Hematopoietic multipotent progenitor cell treated with erythropoietin and hydrocortisone succinate and interleukin-3 and kit ligand, for 15 days (in vitro differentiated cells): ENCODE measurements at regions not wholly inside any gene's neighbourhood (a gene's known extent, or its start where the extent isn't known, plus 50 kb on each side); places are given as distances from the start of the nearest gene placed in this dataset.

Experiments used
- DNase-seq: peaks from one replicate; pipeline ENCODE4 v3.0.0-alpha.2; 2015; ENCODE audit warnings: low spot score

DNA sequence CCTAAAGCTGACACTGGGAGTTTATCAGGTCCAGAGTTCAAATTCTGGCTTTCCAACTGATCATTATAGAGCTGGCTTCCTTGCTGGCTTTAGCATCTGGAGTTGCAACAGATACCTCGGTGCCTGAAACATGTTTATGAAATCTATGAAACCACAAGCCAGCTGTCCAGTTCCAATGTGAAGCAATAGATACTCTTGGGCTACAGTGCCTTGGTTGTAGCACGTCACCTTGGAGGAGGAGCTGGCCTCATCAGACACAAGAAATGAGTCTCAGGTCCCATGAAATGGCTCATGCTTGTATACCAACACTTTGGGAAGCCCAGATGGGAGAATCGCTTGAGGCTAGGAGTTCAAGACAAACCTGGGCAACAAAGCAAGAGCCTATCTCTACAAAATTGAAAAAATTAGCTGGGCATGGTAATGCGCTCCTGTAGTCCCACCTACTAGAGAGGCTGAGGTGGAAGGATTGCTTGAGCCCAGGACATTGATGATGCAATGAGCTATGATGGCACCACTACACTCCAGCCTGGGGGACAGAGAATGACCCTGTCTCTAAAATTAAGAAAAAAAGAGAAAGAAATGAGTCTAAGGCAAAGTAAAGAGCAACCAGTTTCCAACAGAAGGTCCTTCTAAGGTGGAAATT is 132.5 kb upstream of the ZNF648 start:
- DNase-seq, result no peak

DNA sequence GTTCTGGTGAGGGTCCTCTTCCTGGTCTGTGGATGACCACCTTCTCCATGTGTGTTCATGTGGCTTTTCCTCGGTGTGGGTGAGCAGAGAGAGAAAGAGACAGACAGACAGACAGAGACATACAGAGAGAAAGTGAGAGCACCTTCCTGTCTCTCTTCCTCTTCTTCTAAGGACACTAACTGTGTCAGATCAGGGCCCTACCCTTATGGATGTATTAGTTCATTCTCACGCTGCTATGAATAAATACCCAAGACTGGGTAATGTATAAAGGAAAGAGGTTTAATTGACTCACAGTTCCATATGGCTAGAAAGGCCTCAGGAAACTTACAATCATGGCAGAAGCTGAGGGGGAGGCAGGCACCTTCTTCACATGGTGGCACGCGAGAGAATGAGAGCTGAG is 131.5 kb upstream of the ZNF648 start:
- no peak for DNase-seq

DNA sequence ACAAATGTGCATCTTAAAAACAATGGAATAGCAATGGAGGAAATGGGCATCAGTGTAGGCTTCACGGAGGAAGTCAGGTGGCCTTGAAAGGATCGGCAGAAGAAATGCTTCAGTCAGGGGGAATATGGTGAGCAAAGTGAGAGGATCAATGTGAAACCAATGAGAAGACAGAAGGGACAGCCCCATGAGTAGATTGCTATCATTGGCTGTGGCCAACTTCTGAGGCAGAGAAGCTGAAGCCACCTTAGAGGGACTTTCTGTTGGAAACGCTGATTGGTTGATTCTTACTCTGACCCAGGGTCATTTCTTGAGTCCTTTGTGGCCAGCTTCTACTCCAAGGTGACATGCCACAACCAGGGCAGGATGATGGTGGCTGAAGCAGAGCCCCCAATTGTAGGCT is 130.7 kb upstream of the ZNF648 start:
- DNase-seq, result no peak

DNA sequence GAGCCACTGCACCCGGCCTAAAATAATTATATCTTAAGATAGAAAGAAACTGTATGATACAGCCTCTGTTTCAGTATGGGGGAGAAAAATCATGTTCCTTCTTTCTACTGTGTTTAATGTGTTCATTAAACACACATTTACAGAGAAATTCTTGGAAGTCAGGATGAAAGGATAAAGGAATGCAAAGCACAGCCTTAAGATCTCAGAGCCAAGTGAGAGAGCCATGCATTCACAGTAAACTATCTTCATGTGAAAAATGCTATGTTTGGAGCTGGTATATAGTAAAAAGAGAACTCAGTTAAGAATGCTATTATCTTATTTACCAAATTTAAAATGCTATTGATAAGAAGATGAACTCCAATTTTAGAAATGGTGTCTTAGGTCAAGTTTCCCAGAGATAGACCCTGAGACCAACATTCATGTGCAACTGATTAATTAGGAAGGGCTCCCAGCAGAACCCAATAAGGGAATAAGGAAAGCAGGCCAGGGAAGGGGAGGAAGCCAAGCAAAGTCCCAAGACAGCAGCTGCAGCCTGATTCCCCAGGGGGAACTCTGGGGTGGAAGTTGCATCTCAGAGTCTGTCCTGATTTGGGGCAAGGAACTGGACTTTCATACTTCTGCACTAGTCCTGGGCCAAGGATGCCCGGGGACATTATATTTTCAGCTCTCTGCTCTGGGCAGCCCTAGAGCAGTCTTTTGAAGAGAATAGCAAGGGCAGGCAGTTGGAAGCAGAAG is 130.0 kb upstream of the ZNF648 start:
- no peak for DNase-seq

DNA sequence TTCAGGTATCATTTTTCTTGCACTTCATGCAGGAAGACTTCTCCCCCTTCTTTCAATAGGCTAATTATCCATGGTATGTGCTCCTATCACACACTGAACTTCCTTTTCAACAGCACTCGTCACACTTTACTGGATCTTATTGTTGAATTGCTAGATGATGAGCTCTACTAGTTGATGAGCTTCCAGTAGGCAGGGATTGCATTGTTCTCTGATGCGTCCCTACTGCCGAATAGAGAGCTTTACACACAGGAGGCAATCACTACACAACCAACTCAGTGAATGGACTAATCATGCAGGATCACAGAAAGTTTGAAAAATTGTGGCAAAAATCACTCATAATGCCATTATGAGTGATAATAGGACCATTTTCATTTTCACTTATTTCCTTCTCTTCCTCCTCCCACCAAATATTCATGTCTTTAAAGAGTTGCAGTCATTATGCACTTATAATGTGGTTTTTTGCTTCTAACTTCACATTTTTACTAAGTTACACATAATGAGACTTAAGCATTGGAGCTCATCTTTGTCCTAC is 128.1 kb upstream of the ZNF648 start:
- DNase-seq, result no peak

DNA sequence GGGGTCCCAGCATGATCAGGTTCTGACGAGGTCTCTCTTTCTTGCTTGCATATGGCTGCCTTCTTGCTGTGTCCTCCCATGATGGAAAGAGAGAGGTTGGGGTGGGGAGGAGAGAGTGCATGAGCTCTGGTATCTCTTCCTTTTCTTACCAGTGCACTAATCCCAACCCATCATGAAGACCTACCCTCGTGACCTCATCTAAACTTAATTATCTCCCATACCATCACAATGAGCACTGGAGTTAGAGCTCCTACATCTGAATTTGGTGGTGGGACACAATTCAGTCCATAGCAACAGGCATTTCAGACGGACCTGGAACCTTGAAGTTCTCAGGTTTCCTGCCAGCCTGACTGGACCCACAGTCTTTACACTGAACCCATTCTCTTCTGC is 125.2 kb upstream of the ZNF648 start:
- no peak for DNase-seq

DNA sequence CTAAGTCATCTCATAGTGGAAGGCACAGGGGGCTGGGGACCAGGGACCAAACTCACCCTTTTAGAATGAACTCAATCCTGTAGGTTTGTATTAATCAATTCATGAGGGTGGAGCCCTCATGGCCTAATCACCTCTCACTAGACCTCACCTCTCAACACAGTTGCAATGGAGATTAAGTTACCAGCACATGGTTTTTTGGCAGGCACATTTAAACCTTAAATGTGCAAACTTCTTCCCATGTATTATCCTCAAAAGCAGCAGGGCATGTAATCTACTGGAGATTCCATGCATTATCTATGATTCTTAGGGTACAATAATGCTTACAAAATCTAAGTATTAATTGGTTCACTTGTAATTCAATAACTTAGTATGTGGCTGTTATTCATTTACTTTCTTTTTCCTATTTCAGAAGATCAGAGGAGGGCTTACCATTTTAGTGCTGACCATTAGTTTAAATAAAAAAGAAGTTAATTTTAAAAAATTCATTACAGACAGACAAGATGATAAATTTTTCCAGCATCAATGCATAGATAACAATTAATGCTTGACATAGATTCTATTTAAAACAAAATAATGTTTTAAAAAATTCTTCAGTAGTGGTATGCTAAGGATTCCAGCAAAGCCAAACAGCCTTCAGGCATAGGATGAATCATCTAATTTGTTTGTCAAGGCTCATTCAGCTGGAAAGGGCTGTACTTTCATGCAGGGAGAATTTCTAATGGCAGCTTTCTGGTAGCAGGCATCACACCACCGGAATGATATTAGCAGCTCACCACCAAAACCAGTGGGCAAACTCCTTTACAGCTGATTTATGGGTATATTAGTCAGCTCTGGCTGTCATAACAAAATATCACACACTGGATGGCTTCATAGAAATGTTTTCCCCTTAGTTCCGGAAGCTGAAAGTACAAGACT is 124.6 kb upstream of the ZNF648 start:
- DNase-seq, result no peak

DNA sequence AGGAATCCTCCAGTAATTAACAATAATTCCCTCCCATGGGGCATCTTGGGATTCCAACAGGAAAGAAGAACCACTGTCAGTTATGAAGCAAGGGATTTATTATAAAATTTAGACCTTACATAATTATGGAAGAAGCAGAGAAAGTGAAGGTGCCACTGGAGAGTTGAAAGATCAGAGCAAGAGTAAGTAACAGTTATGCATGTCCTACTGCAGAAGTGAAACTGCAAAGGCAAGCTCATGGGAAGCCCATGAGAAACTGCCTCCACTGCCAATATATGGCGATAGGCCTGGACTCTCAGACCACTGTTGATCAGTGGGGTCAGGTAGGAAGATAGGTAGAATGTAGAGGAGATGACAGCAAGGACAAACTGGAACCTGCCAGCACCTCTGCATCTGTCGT is 123.6 kb upstream of the ZNF648 start:
- DNase-seq, result no peak

DNA sequence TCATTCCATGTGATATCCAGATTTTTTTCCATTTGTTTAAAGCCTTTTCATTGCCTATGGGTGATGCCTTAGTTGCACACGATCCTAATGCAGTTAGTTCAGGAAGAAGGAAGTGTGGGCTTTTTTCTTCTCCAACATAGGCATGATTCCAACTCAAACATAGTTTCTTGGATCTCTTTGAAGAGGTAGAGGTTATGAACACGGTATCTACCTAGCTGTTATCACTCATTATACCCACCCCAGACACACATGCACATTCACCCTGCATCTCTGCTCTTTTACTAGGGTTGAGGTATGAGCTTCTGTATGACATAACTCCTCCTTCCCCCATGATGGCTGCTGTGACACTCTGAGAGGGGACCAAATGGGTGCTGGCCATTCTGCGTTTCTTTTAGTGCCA is 122.1 kb upstream of the ZNF648 start:
- DNase-seq, result no peak

DNA sequence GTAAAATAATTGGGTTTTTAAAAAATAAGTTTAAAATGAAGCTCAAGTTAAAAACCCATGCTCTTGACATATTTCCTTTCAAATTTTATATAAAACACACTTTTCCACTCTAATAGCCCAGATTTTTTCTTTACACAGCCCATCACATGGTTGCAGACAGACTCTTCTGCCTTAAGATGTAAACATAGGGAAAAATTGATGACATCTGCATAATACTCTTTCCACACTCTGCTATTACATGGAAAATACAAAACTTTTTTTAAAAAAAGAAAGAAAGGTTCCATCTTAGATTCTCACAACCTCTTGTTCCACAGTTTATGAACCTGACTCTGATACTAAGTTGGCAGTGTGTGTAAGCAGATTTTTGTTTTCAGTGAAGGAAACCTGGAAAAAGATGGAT is 120.8 kb upstream of the ZNF648 start:
- DNase-seq, result no peak

DNA sequence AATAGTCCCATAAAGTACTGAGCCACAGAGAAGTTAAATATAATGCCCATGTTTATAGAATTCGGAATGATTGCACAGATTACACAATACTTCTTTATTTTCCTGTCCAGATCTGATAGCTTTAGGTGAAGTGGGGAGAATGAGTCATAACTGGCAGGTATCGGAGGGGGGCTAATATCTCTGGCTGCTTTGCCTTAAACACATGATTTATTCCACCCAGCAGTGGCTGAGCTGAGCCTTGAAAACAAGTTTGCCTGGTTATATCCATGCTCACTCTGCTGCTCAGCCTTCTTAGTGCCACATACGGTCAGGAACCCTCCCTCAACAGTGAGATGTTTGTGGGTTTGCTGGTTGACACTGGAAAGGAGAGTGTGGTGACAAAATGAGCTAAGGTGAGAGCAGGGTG is 119.7 kb upstream of the ZNF648 start:
- no peak for DNase-seq

DNA sequence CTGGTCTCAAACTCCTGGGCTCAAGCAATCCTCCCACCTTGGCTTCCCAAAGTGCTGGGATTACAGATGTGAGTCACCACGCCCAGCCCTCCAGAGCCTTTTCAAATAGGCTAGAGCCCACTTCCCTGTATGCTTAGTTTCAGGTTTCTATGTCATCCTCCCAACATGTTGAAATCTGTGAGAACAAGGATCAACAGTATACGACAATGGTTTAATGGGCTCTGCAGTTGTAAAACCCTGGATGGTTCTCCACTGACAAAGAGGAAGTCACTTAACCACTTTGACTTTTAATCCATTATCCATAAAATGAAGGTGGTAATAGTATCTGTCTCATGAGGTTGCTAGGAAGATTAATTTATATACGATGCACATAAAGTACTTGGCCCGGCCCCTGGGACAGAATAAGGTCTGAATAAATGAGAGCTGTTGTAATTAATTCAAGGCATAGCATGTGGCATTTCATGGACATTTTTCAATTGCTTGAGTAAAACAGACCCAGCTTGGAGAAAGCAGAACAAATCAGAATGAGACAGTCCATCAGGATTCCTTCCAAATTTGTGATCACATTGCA is 113.9 kb upstream of the ZNF648 start:
- no peak for DNase-seq

DNA sequence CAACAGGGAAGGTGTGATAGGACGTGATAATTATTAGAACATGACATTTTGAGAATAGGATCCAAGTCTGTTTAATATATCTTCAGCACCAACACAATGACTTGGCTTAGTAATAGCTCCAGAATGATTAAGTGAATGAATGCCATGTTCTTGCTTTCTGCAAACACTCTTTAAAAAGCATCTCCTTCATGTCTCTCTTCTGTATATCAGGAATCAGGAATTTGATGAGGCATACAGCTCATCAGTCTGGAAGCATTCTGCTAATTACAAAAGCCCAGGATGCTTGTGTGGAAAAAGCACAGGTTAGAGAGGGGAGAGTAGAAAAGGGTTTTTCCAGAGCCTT is 113.0 kb upstream of the ZNF648 start:
- no peak for DNase-seq

DNA sequence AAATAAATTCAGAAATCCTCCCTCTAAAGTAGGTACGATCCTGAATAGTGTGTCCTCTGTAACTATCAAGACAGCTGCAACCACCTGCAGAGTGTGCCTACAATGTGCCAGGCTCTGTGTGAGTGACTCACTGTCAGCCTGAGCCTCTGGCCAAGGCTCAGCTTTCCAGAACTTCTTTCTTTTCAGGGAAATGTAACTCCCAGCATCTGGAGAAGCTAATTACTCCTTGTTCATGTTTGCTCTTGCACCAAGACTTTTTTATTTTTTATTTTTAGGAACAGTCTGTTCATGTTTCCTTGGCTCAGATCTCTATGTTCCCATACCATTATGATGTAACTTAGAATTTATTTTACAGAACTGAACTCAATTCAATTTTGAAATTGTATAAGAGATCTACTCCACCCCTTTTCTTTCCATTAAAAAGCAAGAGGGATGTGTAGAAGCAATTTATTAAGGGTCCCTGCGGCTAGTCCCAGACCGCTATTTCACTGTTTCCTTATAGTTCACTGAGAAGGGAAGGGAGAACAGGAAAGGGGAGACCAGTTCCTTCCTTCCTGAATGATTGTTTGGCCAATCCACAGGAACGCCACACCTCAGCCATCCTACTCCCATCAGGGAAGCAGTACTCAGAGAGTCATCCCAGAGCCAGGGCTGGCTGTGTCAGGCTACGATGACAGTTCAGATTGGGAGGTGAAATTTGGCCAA is 112.4 kb upstream of the ZNF648 start:
- no peak for DNase-seq

DNA sequence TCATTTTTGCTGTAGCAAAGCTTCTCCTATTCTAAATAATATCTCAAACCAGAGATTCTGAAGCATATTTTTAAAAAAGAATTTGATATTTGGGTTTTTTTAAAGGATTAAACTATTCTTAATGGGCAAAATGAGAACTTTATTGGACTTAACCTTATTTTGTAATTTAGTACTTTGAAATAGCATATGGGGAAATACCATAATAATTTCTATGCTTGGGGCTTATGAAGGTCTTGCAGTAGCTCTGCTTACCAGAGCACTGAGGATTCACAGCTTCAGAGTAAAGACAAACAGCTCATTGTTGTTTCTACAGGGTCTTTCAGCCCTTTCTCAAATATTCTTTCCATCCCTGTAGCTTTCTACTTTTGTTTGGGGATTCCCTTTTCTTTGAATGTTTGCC is 111.2 kb upstream of the ZNF648 start:
- no peak for DNase-seq

DNA sequence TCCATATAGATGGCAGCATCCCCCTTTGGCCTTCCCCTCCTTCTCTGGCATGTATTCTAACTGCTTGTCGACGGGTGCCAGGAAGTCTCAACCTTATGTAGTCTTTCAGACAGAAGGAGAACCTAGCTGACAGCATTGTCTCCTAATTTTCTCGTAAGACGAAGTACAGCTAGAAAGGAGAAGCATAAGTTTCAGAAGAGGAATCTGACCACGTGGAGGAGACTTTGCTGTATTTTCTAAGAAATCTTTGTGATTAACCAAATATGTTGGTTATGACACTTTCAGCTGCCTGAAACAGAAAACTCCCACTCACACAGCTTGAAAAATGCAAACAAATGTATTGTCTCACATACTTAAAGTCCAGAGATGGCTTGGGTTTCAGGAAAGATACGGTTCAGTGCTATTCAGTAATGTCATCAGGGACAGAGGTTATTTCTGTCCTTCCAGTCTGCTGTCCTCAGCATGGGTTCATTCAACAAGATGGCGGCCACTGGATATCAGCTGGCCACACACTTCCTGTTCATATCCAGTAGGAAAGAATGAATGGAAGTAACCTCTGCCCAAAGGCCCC is 109.5 kb upstream of the ZNF648 start:
- DNase-seq, result no peak

DNA sequence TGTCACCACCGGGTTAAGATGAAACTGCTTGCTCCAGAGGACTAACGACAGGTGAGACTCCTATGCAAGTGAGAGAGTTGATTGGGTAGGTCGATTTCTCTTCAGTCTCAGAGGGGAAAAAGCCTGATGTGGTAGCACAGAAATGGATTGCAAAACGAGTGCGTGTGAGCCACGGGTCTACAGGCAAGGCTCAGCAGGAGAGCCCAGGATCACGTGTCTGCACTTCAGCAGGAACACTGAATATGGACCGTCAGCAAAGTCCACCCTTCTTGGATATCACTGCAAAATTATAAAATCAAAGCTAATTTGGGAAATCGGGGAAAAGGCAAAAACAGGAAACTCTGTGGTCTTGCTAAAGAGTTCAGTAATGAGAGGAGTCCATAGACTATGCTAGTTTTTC is 107.7 kb upstream of the ZNF648 start:
- DNase-seq, result no peak

DNA sequence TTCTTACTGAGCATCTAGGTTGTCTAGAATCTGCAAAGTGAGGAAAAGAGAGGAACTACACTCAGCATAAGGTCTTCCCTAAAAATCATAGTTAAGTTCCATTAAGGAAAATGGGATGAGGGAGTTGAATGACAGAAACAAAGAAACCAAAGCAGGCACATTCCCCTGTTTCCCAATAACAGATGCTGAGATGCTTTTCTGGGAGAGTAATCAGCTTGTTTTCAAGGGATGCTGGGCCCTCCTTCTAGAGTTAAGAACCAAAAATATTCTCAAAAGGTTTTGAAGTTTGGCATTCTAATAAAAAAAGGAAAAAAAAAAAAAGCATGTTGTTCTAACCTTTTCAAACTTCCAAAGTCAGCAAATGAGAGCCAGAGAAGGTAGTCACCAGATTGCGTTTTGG is 105.2 kb upstream of the ZNF648 start:
- DNase-seq, result no peak

DNA sequence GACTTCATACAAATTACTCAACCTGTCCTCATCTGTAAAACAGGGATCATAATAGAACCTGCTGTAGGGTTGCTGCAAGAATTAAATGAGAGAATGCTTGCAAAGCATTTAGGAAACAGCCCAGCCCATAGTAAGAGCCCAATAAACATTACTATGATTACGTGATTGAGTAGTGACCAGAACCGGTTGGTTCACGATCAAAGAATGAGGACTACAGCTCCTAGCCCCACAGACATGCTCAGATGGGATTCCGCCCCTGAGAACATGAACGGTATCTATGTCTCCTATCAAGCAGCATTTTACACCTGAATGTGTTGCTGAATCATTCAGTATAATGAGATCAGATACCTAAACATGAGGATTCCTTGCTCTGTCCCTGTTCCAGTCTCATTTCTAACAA is 104.8 kb upstream of the ZNF648 start:
- DNase-seq, result no peak

DNA sequence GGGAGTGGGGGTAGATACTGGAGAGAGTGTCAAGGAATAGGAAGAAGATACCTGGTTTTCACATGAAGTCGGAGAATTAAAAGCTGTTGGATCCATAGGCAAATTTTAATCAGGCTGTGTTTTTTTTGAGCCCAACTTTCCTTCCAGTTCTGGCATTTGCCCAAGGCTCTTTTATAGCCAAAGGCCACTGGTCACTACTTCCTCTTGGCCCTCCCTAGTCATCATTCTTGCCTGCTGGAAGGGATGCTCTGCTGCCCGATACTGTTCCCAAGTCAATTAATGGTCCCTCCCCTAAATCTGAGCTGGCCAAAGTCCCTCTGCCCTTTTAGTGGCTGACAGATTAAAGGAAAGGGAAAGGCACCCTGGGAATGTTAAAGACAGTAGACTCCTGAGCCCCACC is 102.8 kb upstream of the ZNF648 start:
- no peak for DNase-seq

DNA sequence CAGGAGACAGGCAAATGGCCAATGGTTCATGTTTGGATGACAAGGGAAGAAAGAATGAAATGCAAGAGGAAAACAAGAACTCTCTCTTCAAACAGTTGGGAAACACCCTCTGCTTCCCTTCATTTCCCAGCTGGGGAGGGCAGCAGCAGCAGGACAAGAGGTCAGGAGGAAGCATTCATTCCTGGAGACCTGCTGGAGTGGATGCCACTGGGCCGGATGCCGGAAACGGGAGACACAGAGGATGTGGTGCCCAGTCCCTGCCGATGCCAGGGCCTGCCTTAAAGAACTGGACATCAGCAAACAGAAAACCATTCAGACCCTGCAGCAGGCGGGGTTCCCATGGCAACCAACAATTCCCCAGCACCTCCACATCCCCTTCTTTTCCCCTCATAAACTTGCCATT is 102.3 kb upstream of the ZNF648 start:
- no peak for DNase-seq

DNA sequence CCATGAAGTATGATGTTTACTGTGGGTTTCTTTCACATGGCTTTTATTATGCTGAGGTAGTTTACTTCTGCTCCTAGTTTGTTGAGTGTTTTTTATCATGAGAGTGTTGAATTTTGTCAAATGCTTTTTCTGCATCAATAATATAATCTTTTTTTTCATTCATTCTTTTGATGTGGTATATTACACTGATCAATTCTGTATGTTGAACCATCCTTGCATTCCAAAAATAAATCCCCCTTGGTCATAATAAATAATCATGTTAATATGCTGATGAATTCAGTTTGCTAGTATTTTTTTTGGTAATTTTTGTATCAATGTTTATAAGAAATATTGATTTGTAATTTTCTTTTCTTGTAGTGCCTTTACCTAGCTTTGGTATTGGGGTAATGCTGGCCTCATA is 97.9 kb upstream of the ZNF648 start:
- no peak for DNase-seq
